Loucy (cell line): ENCODE measurements at regions not wholly inside any gene's neighbourhood (a gene's known extent, or its start where the extent isn't known, plus 50 kb on each side); places are given as distances from the start of the nearest gene placed in this dataset.

Source experiments
- H2AFZ ChIP-seq: fragments of 200-600 bp; sonication (generic); 2 replicates; pipeline ENCODE4 v1.6.0; 2016; ENCODE audit warnings: antibody characterized with exemption, mild to moderate bottlenecking, low read length, moderate library complexity
- H3F3A ChIP-seq: fragments of 200-600 bp; 2 replicates; pipeline ENCODE4 v1.6.0; 2016; ENCODE audit warnings: antibody characterized with exemption, low read depth, mild to moderate bottlenecking
- H3K27me3 ChIP-seq: fragments of 200-600 bp; sonication (generic); 2 replicates; pipeline ENCODE4 v1.6.1; 2014; ENCODE audit warnings: low read length, mild to moderate bottlenecking; ENCODE audit not compliant: insufficient read depth, poor library complexity, severe bottlenecking
- H3K36me3 ChIP-seq: fragments of 200-600 bp; sonication (generic); 2 replicates; pipeline ENCODE4 v1.6.1; 2016; ENCODE audit warnings: low read length; ENCODE audit not compliant: insufficient read depth
- H3K4me1 ChIP-seq: fragments of 200-600 bp; sonication (generic); 2 replicates; pipeline ENCODE4 v1.5.1; 2014; ENCODE audit warnings: low read length, mild to moderate bottlenecking; ENCODE audit not compliant: insufficient read depth, poor library complexity, severe bottlenecking
- H3K4me2 ChIP-seq: fragments of 200-600 bp; sonication (generic); 2 replicates; pipeline ENCODE4 v1.6.0; 2014; ENCODE audit warnings: antibody characterized with exemption, low read length, low read depth, mild to moderate bottlenecking; ENCODE audit not compliant: poor library complexity, severe bottlenecking
- H3K4me3 ChIP-seq: fragments of 200-600 bp; sonication (generic); 2 replicates; pipeline ENCODE4 v1.5.1; 2014; ENCODE audit warnings: low read length, mild to moderate bottlenecking, mixed read lengths; ENCODE audit not compliant: poor library complexity, severe bottlenecking
- H3K79me2 ChIP-seq: fragments of 200-600 bp; sonication (generic); 2 replicates; pipeline ENCODE4 v1.6.1; 2014; ENCODE audit warnings: low read length; ENCODE audit not compliant: insufficient read depth
- H3K9ac ChIP-seq: fragments of 200-600 bp; sonication (generic); 2 replicates; pipeline ENCODE4 v1.6.0; 2014; ENCODE audit warnings: mild to moderate bottlenecking, low read depth, low read length, moderate library complexity; ENCODE audit not compliant: poor library complexity, severe bottlenecking
- H3K9me2 ChIP-seq: fragments of 200-600 bp; sonication (generic); replicated peaks from 2 replicates; pipeline ENCODE4 v1.6.1; 2016; ENCODE audit warnings: low read depth, low read length, mixed read lengths
- H3K9me3 ChIP-seq: fragments of 200-600 bp; sonication (generic); 2 replicates; pipeline ENCODE4 v1.6.1; 2014; ENCODE audit warnings: mild to moderate bottlenecking, antibody characterized with exemption, low read length, low read depth; ENCODE audit not compliant: insufficient read depth
- H4K20me1 ChIP-seq: fragments of 200-600 bp; sonication (generic); 2 replicates; pipeline ENCODE4 v1.6.0; 2014; ENCODE audit warnings: antibody characterized with exemption, low read length, mild to moderate bottlenecking; ENCODE audit not compliant: insufficient read depth, poor library complexity, severe bottlenecking
- EZH2phosphoT487 ChIP-seq: fragments of 200-600 bp; IDR thresholded peaks from 2 replicates; pipeline ENCODE4 v1.6.1; 2018; ENCODE audit warnings: antibody characterized with exemption, mild to moderate bottlenecking, moderate library complexity, borderline replicate concordance
- TF ChIP-seq, protein P1 (sequence below): fragments of 200-600 bp; sonication (generic); conservative IDR thresholded peaks from 2 replicates; pipeline ENCODE4 v1.5.1; 2014; ENCODE audit warnings: mild to moderate bottlenecking, antibody characterized with exemption, low read length

DNA sequence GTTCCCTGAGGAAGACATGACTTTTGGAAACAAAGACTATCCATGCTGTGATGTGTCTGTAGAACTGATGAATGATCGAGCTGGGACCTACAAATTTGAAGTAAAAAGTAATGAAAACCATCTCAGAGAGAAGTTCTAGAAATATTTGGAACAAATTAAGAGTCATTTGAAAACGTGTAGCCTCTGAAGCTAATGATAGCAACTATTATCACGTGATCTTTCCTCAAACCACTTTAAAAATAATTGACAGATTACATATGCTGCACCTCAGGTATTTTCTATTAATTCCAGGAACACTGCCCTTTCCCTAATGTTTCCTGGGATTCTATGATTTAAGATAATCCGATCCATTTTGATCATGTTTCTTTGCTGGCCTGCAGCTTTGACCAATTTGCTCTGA lies 990.3 kb downstream of the CDH8 start:
- Histone ChIP-seq H3K9me2 (no peaks in the 10 kb centered on the region), H3K79me2 (no peaks in the 10 kb centered on the region), H3F3A (no peaks in the 10 kb centered on the region), H3K9me3 (no peaks in the 10 kb centered on the region), H3K9ac (no peak overlapping the region), H3K36me3 (no peaks in the 10 kb centered on the region), H2AFZ (no peak overlapping the region), H3K27me3 (no peaks in the 10 kb centered on the region), H3K4me3 (no peak overlapping the region), H4K20me1 (no peaks in the 10 kb centered on the region), H3K4me1 (no peaks in the 10 kb centered on the region), H3K4me2 (no peak overlapping the region)
- TF ChIP-seq EZH2phosphoT487, result no peak
- TF ChIP-seq, protein P1, sequence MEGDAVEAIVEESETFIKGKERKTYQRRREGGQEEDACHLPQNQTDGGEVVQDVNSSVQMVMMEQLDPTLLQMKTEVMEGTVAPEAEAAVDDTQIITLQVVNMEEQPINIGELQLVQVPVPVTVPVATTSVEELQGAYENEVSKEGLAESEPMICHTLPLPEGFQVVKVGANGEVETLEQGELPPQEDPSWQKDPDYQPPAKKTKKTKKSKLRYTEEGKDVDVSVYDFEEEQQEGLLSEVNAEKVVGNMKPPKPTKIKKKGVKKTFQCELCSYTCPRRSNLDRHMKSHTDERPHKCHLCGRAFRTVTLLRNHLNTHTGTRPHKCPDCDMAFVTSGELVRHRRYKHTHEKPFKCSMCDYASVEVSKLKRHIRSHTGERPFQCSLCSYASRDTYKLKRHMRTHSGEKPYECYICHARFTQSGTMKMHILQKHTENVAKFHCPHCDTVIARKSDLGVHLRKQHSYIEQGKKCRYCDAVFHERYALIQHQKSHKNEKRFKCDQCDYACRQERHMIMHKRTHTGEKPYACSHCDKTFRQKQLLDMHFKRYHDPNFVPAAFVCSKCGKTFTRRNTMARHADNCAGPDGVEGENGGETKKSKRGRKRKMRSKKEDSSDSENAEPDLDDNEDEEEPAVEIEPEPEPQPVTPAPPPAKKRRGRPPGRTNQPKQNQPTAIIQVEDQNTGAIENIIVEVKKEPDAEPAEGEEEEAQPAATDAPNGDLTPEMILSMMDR, result no peak

DNA sequence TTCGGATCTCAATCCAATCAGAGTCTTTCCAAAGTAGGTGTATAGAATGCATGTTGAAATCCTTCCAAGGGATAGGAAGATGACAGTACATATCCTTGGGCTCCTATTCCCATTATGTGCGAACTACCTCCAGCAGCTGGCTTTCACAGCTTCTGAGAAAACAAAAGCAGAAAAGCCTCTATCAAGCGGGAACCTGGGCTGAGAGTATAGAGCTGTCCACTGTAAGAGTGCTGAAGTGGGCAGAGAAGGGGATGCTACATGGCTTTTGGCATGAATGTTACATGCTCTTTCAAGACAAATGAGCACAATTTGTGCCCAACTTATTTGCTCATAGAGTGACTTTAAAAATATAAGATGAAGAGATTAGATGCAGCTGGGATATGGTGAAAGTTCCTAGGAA lies 993.5 kb downstream of the CDH8 start:
- H3F3A ChIP-seq, result no peaks in the 10 kb centered on the region
- no peaks in the 10 kb centered on the region for H3K4me1 ChIP-seq
- H3K4me2 ChIP-seq, result no peak overlapping the region
- H3K9me3 ChIP-seq, result no peaks in the 10 kb centered on the region
- H3K9me2 ChIP-seq, result no peaks in the 10 kb centered on the region
- H4K20me1 ChIP-seq, result no peaks in the 10 kb centered on the region
- TF ChIP-seq, protein P1, result no peak
- no peak for TF ChIP-seq EZH2phosphoT487
- no peak overlapping the region for H2AFZ ChIP-seq
- H3K9ac ChIP-seq, result no peak overlapping the region
- no peaks in the 10 kb centered on the region for H3K79me2 ChIP-seq
- H3K36me3 ChIP-seq, result no peaks in the 10 kb centered on the region
- no peak overlapping the region for H3K4me3 ChIP-seq
- H3K27me3 ChIP-seq, result no peaks in the 10 kb centered on the region

DNA sequence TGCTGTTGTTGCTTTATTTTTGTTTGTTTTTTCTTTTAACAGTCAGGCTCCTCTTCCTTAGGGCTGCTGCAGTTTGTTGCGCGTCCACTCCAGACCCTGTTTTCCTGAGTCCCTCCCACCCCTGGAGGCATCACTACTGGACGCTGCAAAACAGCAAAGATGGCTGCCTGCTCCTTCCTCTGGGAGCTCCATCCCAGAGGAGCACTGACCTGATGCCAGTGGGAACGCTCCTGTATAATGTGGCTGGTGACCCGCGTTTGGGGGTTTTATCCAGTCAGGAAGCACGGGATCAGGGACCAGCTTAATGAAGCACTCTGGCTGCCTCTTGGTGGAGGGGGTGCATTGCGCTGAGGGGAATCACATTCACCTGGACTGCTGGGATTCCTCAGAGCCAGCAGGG lies 1005.6 kb downstream of the CDH8 start:
- Histone ChIP-seq H3K9me3 (no peaks in the 10 kb centered on the region; the same call in 1 of the 2 replicates), H3K4me2 (no peak overlapping the region), H3K4me3 (no peak overlapping the region), H3K4me1 (no peaks in the 10 kb centered on the region), H3K9ac (no peak overlapping the region), H2AFZ (no peak overlapping the region), H3K79me2 (no peaks in the 10 kb centered on the region), H3K9me2 (no peaks in the 10 kb centered on the region), H3K36me3 (no peaks in the 10 kb centered on the region), H4K20me1 (no peaks in the 10 kb centered on the region), H3K27me3 (no peaks in the 10 kb centered on the region), H3F3A (no peaks in the 10 kb centered on the region)
- TF ChIP-seq, protein P1, result no peak
- no peak for TF ChIP-seq EZH2phosphoT487
